ENCODE measurements at regions not wholly inside any gene's neighbourhood (a gene's known extent, or its start where the extent isn't known, plus 50 kb on each side); places are given as distances from the start of the nearest gene placed in this dataset.

DNA sequence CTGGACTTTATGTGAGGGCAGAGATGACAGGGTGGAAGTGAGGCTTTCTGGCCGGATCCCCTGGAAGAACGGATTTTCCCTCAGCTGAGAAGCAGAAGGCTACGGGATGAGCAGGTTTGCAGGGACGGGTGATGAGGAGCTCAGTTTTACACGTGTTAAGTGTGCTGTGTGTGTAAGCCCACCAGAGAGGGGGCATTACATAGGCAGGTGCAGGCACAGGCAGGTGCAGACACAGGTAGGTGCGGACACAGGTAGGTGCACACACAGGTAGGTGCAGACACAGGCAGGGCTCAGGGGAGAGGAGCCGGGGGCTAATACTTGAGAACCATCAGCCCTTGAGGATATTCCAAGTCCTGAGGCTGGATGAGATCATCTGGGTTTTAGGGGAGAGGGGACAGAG, 107.7 kb downstream of the COPS8 start:
- in situ Hi-C loops (cut with HindIII; ENCODE audit: low sequenced_read_pairs): no loop called here
- DNase-seq (ENCODE audit: low spot score): no peak

- in situ Hi-C loops (cut with HindIII; ENCODE audit: low sequenced_read_pairs): no loop called here
- DNase-seq (ENCODE audit: low spot score): no peak
Observed at GRCh38 chr2:237194081-237194480, 108.4 kb downstream of the COPS8 start.

- DNase-seq (ENCODE audit: low spot score): no peak
- in situ Hi-C loops (cut with HindIII; ENCODE audit: low sequenced_read_pairs): no loop called here
Observed at GRCh38 chr2:237194906-237195305, 109.2 kb downstream of the COPS8 start.

DNA sequence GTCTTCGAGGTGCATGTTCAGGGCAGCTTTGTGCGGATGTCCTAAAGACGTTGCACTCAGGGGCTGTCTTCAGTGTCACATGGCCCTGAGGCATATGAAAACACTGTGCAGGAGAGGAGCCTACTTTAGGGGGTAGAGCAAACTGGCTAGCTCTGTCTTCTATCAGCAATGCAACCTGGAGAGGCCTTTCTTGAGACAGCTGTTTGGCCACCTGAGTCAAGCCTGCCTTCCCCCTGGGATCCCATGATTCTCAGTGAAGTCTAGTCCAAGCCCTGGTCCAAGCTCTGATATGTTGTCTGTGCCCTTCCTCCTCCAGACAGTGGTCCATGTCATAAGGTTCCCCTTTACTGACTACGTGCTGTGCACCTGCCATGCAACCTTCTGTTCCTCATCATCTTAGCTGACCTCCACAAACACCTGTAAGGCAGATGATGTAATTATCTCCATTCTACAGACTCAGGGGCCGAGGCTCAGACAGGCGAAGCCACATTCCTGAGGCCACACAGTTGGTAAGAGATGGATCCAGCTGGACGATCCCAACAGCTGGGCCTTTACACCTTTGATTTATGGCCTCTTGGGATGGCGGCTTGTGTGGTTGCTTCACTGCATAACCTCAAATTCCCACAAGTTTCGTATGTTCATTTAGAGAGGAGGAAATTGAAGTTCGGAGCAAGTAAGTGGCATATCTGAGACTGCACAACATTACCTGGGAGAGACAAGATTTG, 109.9 kb downstream of the COPS8 start:
- in situ Hi-C loops (cut with HindIII; ENCODE audit: low sequenced_read_pairs): no loop called here
- no peak for DNase-seq (ENCODE audit: low spot score)

DNA sequence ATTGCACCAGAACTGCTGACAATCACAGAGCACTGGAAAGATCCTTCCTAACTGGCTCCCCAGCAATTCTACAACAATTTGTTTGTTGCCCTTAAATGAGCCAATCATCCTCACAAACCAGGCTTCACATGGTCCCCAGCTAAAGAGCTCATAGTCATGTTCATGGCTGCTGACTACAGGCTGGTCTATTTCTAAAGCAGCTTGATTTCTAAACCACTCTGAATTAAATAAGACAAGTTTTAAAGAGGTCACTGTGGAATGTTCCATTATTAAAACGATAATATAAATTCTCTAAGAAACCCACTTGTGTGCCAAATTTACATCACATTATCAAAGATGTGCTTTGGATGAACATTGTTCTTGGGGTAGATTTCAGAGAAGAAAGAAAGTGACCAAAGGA, 110.7 kb downstream of the COPS8 start:
- in situ Hi-C loops (cut with HindIII; ENCODE audit: low sequenced_read_pairs): no loop called here
- no peak for DNase-seq (ENCODE audit: low spot score)

GRCh38 chr2:237196866-237197618, 111.4 kb downstream of the COPS8 start:
- in situ Hi-C loops (cut with HindIII; ENCODE audit: low sequenced_read_pairs): no loop called here
- no peak for DNase-seq (ENCODE audit: low spot score)

DNA sequence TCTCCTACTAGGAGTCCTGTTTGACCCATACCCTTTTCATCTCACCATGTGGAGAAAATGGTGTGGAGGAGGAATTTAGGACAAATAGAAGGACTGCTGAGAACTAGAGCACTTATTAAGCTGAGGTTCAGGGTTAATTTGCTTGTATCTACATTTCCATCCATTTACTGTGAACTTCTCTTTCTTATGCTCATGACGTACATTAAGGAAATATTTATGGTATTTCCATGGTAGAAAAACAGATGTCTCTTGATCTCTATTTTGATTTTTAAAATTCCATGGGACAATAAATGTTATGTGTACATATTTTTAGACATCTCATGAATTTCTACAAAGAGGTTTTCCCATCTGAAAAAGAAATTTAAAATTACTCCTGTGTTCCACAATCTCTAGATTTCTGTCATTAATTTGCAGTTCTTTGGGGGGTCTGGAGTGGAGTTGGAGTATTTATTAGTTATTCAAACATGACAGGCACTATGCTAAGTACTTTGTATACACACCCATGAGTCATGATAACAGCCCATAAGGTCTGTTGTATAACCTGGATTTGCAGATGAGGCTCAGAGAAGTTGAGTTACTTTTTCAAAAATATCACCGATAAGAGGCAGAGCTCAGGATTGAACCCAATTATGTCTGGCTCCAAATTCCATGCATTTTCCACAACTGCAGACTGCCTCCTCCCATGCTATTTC, 112.6 kb downstream of the COPS8 start:
- in situ Hi-C loops (cut with HindIII; ENCODE audit: low sequenced_read_pairs): no loop called here
- no peak for DNase-seq (ENCODE audit: low spot score)

- no peak for DNase-seq (ENCODE audit: low spot score)
Observed at GRCh38 chr2:237199082-237199481, 113.4 kb downstream of the COPS8 start.

GRCh38 chr2:237199577-237199976, 113.9 kb downstream of the COPS8 start:
- no peak for DNase-seq (ENCODE audit: low spot score)
- in situ Hi-C loops (cut with HindIII; ENCODE audit: low sequenced_read_pairs): no loop called here

More at GRCh38 chr2:237199082-237199481, 113.4 kb downstream of the COPS8 start:
- in situ Hi-C loops (cut with HindIII; ENCODE audit: low sequenced_read_pairs): no loop called here

GRCh38 chr2:237200462-237200861, 114.8 kb downstream of the COPS8 start:
- DNase-seq (ENCODE audit: low spot score): no peak
- in situ Hi-C loops (cut with HindIII; ENCODE audit: low sequenced_read_pairs): no loop called here

- DNase-seq (ENCODE audit: low spot score): no peak
- in situ Hi-C loops (cut with HindIII; ENCODE audit: low sequenced_read_pairs): no loop called here
Observed at GRCh38 chr2:237201461-237202287, 116.0 kb downstream of the COPS8 start.

DNA sequence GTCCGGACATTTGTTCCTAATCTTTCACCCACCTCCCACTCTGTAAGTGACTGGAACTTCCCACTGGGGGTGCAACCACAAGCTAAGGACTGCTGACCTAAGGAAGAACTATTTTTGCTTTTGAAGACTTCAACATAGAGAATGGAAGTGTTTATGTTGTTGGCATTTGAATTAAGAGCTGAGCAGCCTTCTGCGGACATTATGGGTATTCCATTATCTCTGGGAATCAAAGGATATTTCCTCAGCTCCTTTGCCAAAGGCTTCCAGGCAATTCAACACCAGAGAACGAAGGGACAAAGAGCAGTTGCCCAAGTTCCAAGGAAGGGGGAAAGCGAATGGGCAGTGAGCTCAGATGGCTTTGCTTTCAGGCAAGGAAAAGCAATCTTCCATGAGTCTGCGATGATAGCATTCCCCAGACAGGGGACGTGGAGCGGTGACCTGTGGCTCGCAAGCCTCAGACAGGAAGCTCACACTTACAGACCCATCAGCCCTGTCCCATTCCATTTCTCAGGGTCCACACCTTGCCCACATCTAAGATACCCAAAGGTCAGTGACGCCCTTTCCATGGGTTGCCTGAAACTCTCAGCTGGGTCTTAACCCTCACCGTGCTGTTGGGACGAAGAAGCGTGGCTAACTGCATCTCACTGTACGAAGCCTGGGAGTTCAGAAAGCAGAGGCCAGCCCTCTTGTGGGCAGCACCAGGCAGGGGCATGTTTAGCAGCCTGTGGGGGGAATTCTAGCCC, 116.8 kb downstream of the COPS8 start:
- in situ Hi-C loops (cut with HindIII; ENCODE audit: low sequenced_read_pairs): no loop called here
- no peak for DNase-seq (ENCODE audit: low spot score)

GRCh38 chr2:237205043-237205541, 119.4 kb downstream of the COPS8 start:
- in situ Hi-C loops (cut with HindIII; ENCODE audit: low sequenced_read_pairs): no loop called here
- DNase-seq (ENCODE audit: low spot score): no peak

DNA sequence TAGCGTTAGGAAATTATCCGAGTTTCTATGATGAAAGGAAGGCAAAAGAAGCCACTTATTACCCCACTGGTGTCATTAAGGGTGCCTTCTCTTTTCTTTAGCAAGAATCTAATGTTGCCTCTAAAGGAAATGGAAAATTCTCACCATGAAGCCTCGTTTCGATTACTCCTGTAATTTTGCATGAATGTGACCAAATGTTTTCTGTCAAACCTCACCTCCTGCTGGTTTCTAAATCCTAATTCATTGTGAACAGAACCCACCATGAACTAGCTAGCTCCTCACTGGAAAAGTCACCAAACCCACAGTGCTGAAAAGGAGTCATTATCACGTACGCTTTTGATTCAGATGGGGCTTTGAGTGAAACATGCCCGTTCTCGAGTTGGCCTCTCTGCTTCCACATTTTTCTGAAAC, 119.9 kb downstream of the COPS8 start:
- no peak for DNase-seq (ENCODE audit: low spot score)
- in situ Hi-C loops (cut with HindIII; ENCODE audit: low sequenced_read_pairs): no loop called here

GRCh38 chr2:237207646-237208045, 122.0 kb downstream of the COPS8 start:
- in situ Hi-C loops (cut with HindIII; ENCODE audit: low sequenced_read_pairs): no loop called here

GRCh38 chr2:237208373-237209260, 122.9 kb downstream of the COPS8 start:
- DNase-seq (ENCODE audit: low spot score): no peak

More at GRCh38 chr2:237207646-237208045, 122.0 kb downstream of the COPS8 start:
- DNase-seq (ENCODE audit: low spot score): no peak

GRCh38 chr2:237209885-237210284, 124.2 kb downstream of the COPS8 start:
- in situ Hi-C loops (cut with HindIII; ENCODE audit: low sequenced_read_pairs): no loop called here
- no peak for DNase-seq (ENCODE audit: low spot score)

More at GRCh38 chr2:237208373-237209260, 122.9 kb downstream of the COPS8 start:
- in situ Hi-C loops (cut with HindIII; ENCODE audit: low sequenced_read_pairs): no loop called here
